ENCODE measurements at regions not wholly inside any gene's neighbourhood (a gene's known extent, or its start where the extent isn't known, plus 50 kb on each side); places are given as distances from the start of the nearest gene placed in this dataset.

- 69% methylated on average over 5 of the region's 5 CpGs for WGBS
- H3K27ac ChIP-seq (ENCODE audit: low read depth in 1 of 2, low read length in 2 of 2), result no peak overlapping the region
- H3K27me3 ChIP-seq (ENCODE audit: control insufficient read depth in 4 of 4, insufficient read depth in 4 of 4, low read length in 3 of 4), result no peaks in the 10 kb centered on the region
- no peaks in the 10 kb centered on the region for H3K36me3 ChIP-seq (ENCODE audit: control insufficient read depth in 4 of 4, insufficient read depth in 3 of 4, low read depth in 1 of 4, low read length in 3 of 4)
- DNase-seq (ENCODE audit: low spot score), result no peak
- no peak overlapping the region for H3K4me3 ChIP-seq (ENCODE audit: low read depth in 1 of 3, low read length in 3 of 3)
- TF ChIP-seq EGR1 (IDR thresholded peaks at IDR 0.05; ENCODE audit: low read depth in 2 of 2) (no peak), FOXA1 (IDR thresholded peaks at IDR 0.05) (no peak), RAD21 (IDR thresholded peaks at IDR 0.05) (no peak), MAX (IDR thresholded peaks at IDR 0.05) (no peak), FOXA2 (IDR thresholded peaks at IDR 0.05) (no peak), REST (IDR thresholded peaks at IDR 0.05) (no peak), SP1 (IDR thresholded peaks at IDR 0.05) (no peak), ZBTB33 (IDR thresholded peaks at IDR 0.05) (no peak), NR2F2 (IDR thresholded peaks at IDR 0.05) (no peak), TAF1 (conservative IDR thresholded peaks at IDR 0.05) (no peak), YY1 (IDR thresholded peaks at IDR 0.05) (no peak), JUND (IDR thresholded peaks at IDR 0.05) (no peak), ATF3 (IDR thresholded peaks at IDR 0.05) (no peak)
- no peaks in the 10 kb centered on the region for H3K4me1 ChIP-seq (ENCODE audit: control insufficient read depth in 4 of 4, insufficient read depth in 4 of 4, low read length in 3 of 4)
- no peak overlapping the region for H3K9ac ChIP-seq (ENCODE audit: low read depth in 1 of 2, low read length in 2 of 2)
- H3K9me3 ChIP-seq (ENCODE audit: control insufficient read depth in 4 of 4, low read length in 3 of 4), result no peaks in the 10 kb centered on the region
Observed at GRCh38 chr7:69360913-69361312, 237.4 kb upstream of the AUTS2 start.

- Histone ChIP-seq H3K27me3 (ENCODE audit: control insufficient read depth in 4 of 4, insufficient read depth in 4 of 4, low read length in 3 of 4) (no peaks in the 10 kb centered on the region), H3K4me3 (ENCODE audit: low read depth in 1 of 3, low read length in 3 of 3) (no peak overlapping the region), H3K36me3 (ENCODE audit: control insufficient read depth in 4 of 4, insufficient read depth in 3 of 4, low read depth in 1 of 4, low read length in 3 of 4) (no peaks in the 10 kb centered on the region), H3K27ac (ENCODE audit: low read depth in 1 of 2, low read length in 2 of 2) (no peak overlapping the region), H3K9me3 (ENCODE audit: control insufficient read depth in 4 of 4, low read length in 3 of 4) (no peaks in the 10 kb centered on the region), H3K4me1 (ENCODE audit: control insufficient read depth in 4 of 4, insufficient read depth in 4 of 4, low read length in 3 of 4) (no peaks in the 10 kb centered on the region), H3K9ac (ENCODE audit: low read depth in 1 of 2, low read length in 2 of 2) (no peak overlapping the region)
- no peak for DNase-seq (ENCODE audit: low spot score)
- 96% methylated on average over 9 of the region's 9 CpGs for WGBS
- TF ChIP-seq RXRA (IDR thresholded peaks at IDR 0.05), result no peak
- TF ChIP-seq HNF4G (IDR thresholded peaks at IDR 0.05), result no peak
- TF ChIP-seq TAF1 (conservative IDR thresholded peaks at IDR 0.05), result no peak
- TF ChIP-seq ZBTB33 (IDR thresholded peaks at IDR 0.05), result no peak
- TF ChIP-seq ATF3 (IDR thresholded peaks at IDR 0.05), result no peak
- no peak for TF ChIP-seq MAX (IDR thresholded peaks at IDR 0.05)
- no peak for TF ChIP-seq RAD21 (IDR thresholded peaks at IDR 0.05)
- TF ChIP-seq CTCF (IDR thresholded peaks at IDR 0.05; ENCODE audit: low read depth, low read length, missing input control), result no peak
- no peak for TF ChIP-seq JUND (IDR thresholded peaks at IDR 0.05)
- no peak for TF ChIP-seq GABPA (IDR thresholded peaks at IDR 0.05 in 1 of 2, conservative IDR thresholded peaks at IDR 0.05 in 1 of 2)
- TF ChIP-seq YY1 (IDR thresholded peaks at IDR 0.05), result no peak
- no peak for TF ChIP-seq SP1 (IDR thresholded peaks at IDR 0.05)
- TF ChIP-seq FOXA2 (IDR thresholded peaks at IDR 0.05), result no peak
- TF ChIP-seq FOXA1 (IDR thresholded peaks at IDR 0.05), result no peak
Observed at GRCh38 chr7:69363136-69363535, 235.1 kb upstream of the AUTS2 start.
